H9 (cell line): ENCODE measurements at regions not wholly inside any gene's neighbourhood (a gene's known extent, or its start where the extent isn't known, plus 50 kb on each side); places are given as distances from the start of the nearest gene placed in this dataset.

Experiments
- DNase-seq: peaks from one replicate; pipeline ENCODE4 v3.0.0-alpha.2; 2017
- H2AFZ ChIP-seq: one replicate; pipeline ENCODE4 v1.6.1; 2013; ENCODE audit warnings: mild to moderate bottlenecking, low read length, control low read depth, moderate library complexity
- H2AK5ac ChIP-seq: 2 replicates; pipeline ENCODE4 v1.6.1; 2013; ENCODE audit warnings: low read length, control low read depth, mixed read lengths; ENCODE audit not compliant: insufficient read length
- H2BK120ac ChIP-seq: one replicate; pipeline ENCODE4 v1.6.1; 2013; ENCODE audit warnings: low read depth, mild to moderate bottlenecking, low read length, control low read depth, inconsistent platforms; ENCODE audit not compliant: poor library complexity, severe bottlenecking
- H2BK12ac ChIP-seq: 2 replicates; pipeline ENCODE4 v1.6.1; 2013; ENCODE audit warnings: low read length, control low read depth, mixed read lengths, low read depth; ENCODE audit not compliant: insufficient read length
- H2BK15ac ChIP-seq: 2 replicates; pipeline ENCODE4 v1.6.1; 2013; ENCODE audit warnings: low read depth, low read length, control low read depth
- H2BK20ac ChIP-seq: one replicate; pipeline ENCODE4 v1.6.1; 2013; ENCODE audit warnings: low read depth, mild to moderate bottlenecking, low read length, control low read depth, inconsistent platforms; ENCODE audit not compliant: poor library complexity, severe bottlenecking
- H2BK5ac ChIP-seq: 2 replicates; pipeline ENCODE4 v1.6.1; 2013; ENCODE audit warnings: low read length, control low read depth, mixed read lengths; ENCODE audit not compliant: insufficient read length
- H3K14ac ChIP-seq: 2 replicates; pipeline ENCODE4 v1.6.1; 2013; ENCODE audit warnings: low read length, control low read depth; ENCODE audit not compliant: insufficient read depth
- H3K18ac ChIP-seq: 2 replicates; pipeline ENCODE4 v1.6.1; 2013; ENCODE audit warnings: low read depth, mild to moderate bottlenecking, mixed read lengths, low read length, control low read depth; ENCODE audit not compliant: insufficient read length
- H3K23ac ChIP-seq: 2 replicates; pipeline ENCODE4 v1.6.1; 2013; ENCODE audit warnings: low read length, control low read depth, mixed read lengths, low read depth; ENCODE audit not compliant: insufficient read length
- H3K23me2 ChIP-seq: 2 replicates; pipeline ENCODE4 v1.6.1; 2013; ENCODE audit warnings: low read depth, mild to moderate bottlenecking, mixed read lengths, low read length, control low read depth; ENCODE audit not compliant: insufficient read length, poor library complexity, severe bottlenecking
- H3K27ac ChIP-seq: 2 replicates; pipeline ENCODE4 v1.5.1; 2013; ENCODE audit warnings: low read length, control low read depth, mixed read lengths, low read depth; ENCODE audit not compliant: insufficient read length
- H3K27me3 ChIP-seq: 2 replicates; pipeline ENCODE4 v1.6.1; 2013; ENCODE audit warnings: low read length, control low read depth, inconsistent platforms; ENCODE audit not compliant: insufficient read depth
- H3K4ac ChIP-seq: 2 replicates; pipeline ENCODE4 v1.6.1; 2013; ENCODE audit warnings: low read depth, mild to moderate bottlenecking, control low read depth, inconsistent platforms, low read length, moderate library complexity
- H3K4me1 ChIP-seq: 2 replicates; pipeline ENCODE4 v1.6.1; 2013; ENCODE audit warnings: low read length, control low read depth, inconsistent platforms; ENCODE audit not compliant: insufficient read depth
- H3K4me2 ChIP-seq: 2 replicates; pipeline ENCODE4 v1.6.1; 2013; ENCODE audit warnings: low read length, control low read depth, mixed read lengths; ENCODE audit not compliant: insufficient read length, insufficient read depth
- H3K56ac ChIP-seq: 2 replicates; pipeline ENCODE4 v1.6.1; 2013; ENCODE audit warnings: low read depth, mild to moderate bottlenecking, mixed read lengths, low read length, control low read depth; ENCODE audit not compliant: insufficient read length
- H3K79me1 ChIP-seq: 2 replicates; pipeline ENCODE4 v1.6.1; 2013; ENCODE audit warnings: low read depth, mild to moderate bottlenecking, moderate library complexity, low read length, control low read depth, inconsistent platforms; ENCODE audit not compliant: insufficient read depth, poor library complexity, severe bottlenecking
- H3K79me2 ChIP-seq: 2 replicates; pipeline ENCODE4 v1.6.1; 2013; ENCODE audit warnings: low read length, control low read depth, inconsistent platforms; ENCODE audit not compliant: insufficient read depth
- H3K9ac ChIP-seq: 2 replicates; pipeline ENCODE4 v1.6.1; 2013; ENCODE audit warnings: low read length, control low read depth, mixed read lengths; ENCODE audit not compliant: insufficient read length; ENCODE audit errors: extremely low read depth
- H3K9me3 ChIP-seq: one replicate; pipeline ENCODE4 v1.6.1; 2013; ENCODE audit warnings: low read depth, low read length, inconsistent platforms; ENCODE audit not compliant: control insufficient read depth
- H3T11ph ChIP-seq: one replicate; pipeline ENCODE4 v1.6.1; 2013; ENCODE audit warnings: mild to moderate bottlenecking, low read length, control low read depth, inconsistent platforms
- H4K20me1 ChIP-seq: one replicate; pipeline ENCODE4 v1.6.1; 2013; ENCODE audit not compliant: control insufficient read depth, insufficient read length, insufficient read depth
- H4K5ac ChIP-seq: 2 replicates; pipeline ENCODE4 v1.6.1; 2013; ENCODE audit warnings: low read depth, mild to moderate bottlenecking, mixed read lengths, low read length, control low read depth; ENCODE audit not compliant: insufficient read length
- H4K8ac ChIP-seq: replicated peaks from 2 replicates; pipeline ENCODE4 v1.6.1; 2013; ENCODE audit warnings: low read length, control low read depth, mixed read lengths, low read depth; ENCODE audit not compliant: insufficient read length
- H4K91ac ChIP-seq: 2 replicates; pipeline ENCODE4 v1.6.1; 2013; ENCODE audit warnings: low read depth, mild to moderate bottlenecking, moderate library complexity, mixed read lengths, low read length, control low read depth; ENCODE audit not compliant: insufficient read length
- H3K27ac Mint-ChIP-seq, 3 experiments: 2 replicates in 2 of 3; 3 replicates in 1 of 3; pipeline ENCODE4 v1.8.0; 2020 to 2021; ENCODE audit warnings: mixed read lengths in 3 of 3, mild to moderate bottlenecking in 1 of 3, moderate library complexity in 1 of 3
- H3K27me3 Mint-ChIP-seq: 2 replicates; pipeline ENCODE4 v1.8.0; 2021; ENCODE audit warnings: low read depth, mild to moderate bottlenecking, moderate library complexity, mixed read lengths
- H3K36me3 Mint-ChIP-seq, 3 experiments: 2 replicates in 2 of 3; 3 replicates in 1 of 3; pipeline ENCODE4 v1.8.0; 2020 to 2021; ENCODE audit warnings: low read depth in 3 of 3, mixed read lengths in 3 of 3; ENCODE audit not compliant: insufficient read depth in 1 of 3
- H3K4me1 Mint-ChIP-seq, 2 experiments: 2 replicates each; pipeline ENCODE4 v1.8.0; 2020; ENCODE audit warnings: mixed read lengths in 2 of 2
- H3K4me3 Mint-ChIP-seq, 2 experiments: 2 replicates in 1 of 2; 3 replicates in 1 of 2; pipeline ENCODE4 v1.8.0; 2020 to 2021; ENCODE audit warnings: mild to moderate bottlenecking in 2 of 2, mixed read lengths in 2 of 2, moderate library complexity in 1 of 2
- H3K9me3 Mint-ChIP-seq, 2 experiments: 2 replicates in 1 of 2; 3 replicates in 1 of 2; pipeline ENCODE4 v1.8.0; 2020; ENCODE audit warnings: mild to moderate bottlenecking in 2 of 2, mixed read lengths in 2 of 2, moderate library complexity in 1 of 2
- CTCF ChIP-seq: fragments of 200-600 bp; sonication (generic); conservative IDR thresholded peaks from 3 replicates; pipeline ENCODE4 v1.8.0; 2021; ENCODE audit warnings: antibody characterized with exemption, mild to moderate bottlenecking
- WGBS: extraction: QIAGEN DNeasy Blood & Tissue Kit; methylation state at CpG from one replicate; pipeline ENCODE4 v1.1.7; 2013; ENCODE audit warnings: missing lambda C conversion rate, low lambda C conversion rate, mixed read lengths; ENCODE audit not compliant: insufficient read length; ENCODE audit errors: extremely low coverage; 5-methylcytosine and 5-hydroxymethylcytosine counted together

- Mint-ChIP-seq H3K27ac (no peak overlapping the region), H3K36me3 (no peaks in the 10 kb centered on the region; a peak in 1 of 7 replicates), H3K4me1 (peaks cover 22% of the 10 kb centered on the region in 2 experiments), H3K27me3 (peaks cover 51% of the 10 kb centered on the region), H3K4me3 (no peak overlapping the region), H3K9me3 (no peaks in the 10 kb centered on the region; a peak in 3 of 5 replicates)
- no peak for TF ChIP-seq CTCF
- Histone ChIP-seq H3K4ac (no peak overlapping the region), H2BK20ac (no peak overlapping the region), H3K9ac (no peak overlapping the region), H3T11ph (no peak overlapping the region), H2BK12ac (no peak overlapping the region), H4K5ac (no peak overlapping the region), H3K14ac (no peak overlapping the region), H2BK5ac (no peak overlapping the region), H3K18ac (no peak overlapping the region), H3K27me3 (no peaks in the 10 kb centered on the region), H3K9me3 (no peaks in the 10 kb centered on the region), H2AK5ac (no peak overlapping the region), H3K4me1 (no peaks in the 10 kb centered on the region; the same call in 1 of the 2 replicates), H3K27ac (no peak overlapping the region), H3K23ac (no peak overlapping the region), H3K4me2 (no peak overlapping the region), H4K8ac (no peak overlapping the region), H4K91ac (no peak overlapping the region), H3K23me2 (no peaks in the 10 kb centered on the region), H2BK15ac (no peak overlapping the region), H2BK120ac (no peak overlapping the region), H3K79me2 (no peaks in the 10 kb centered on the region), H2AFZ (no peak overlapping the region), H3K56ac (no peak overlapping the region), H3K79me1 (no peaks in the 10 kb centered on the region), H4K20me1 (no peaks in the 10 kb centered on the region)
- peak; percentile 10 for DNase-seq
- no CpG with 5 or more reads among the region's 7 CpGs for WGBS
Observed at GRCh38 chr22:48242461-48242864, 1480.0 kb downstream of the TBC1D22A start.
